ENCODE measurements at regions not wholly inside any gene's neighbourhood (a gene's known extent, or its start where the extent isn't known, plus 50 kb on each side); places are given as distances from the start of the nearest gene placed in this dataset.
"Not testable (repeated sequence)": the region's sequence is repeated elsewhere in the genome, so short reads cannot be mapped to it uniquely, and the experiment has no call there.

GRCh38 chr10:130708465-130709070, 572.4 kb downstream of the GLRX3 start:
- Mint-ChIP-seq H3K4me3 (ENCODE audit: low read depth) (no peak overlapping the region), H3K9me3 (no peaks in the 10 kb centered on the region), H3K36me3 (ENCODE audit: low read depth) (no peaks in the 10 kb centered on the region), H3K27ac (no peak overlapping the region), H3K27me3 (ENCODE audit: low read depth) (no peaks in the 10 kb centered on the region), H3K4me1 (ENCODE audit: low read depth) (no peaks in the 10 kb centered on the region)
- DNase-seq (ENCODE audit: low spot score) = no peak
- intact Hi-C loops (cut with micrococcal nuclease) = no loop called here

GRCh38 chr10:130709415-130709814, 573.2 kb downstream of the GLRX3 start:
- Mint-ChIP-seq H3K4me3 (ENCODE audit: low read depth) (no peak overlapping the region), H3K36me3 (ENCODE audit: low read depth) (no peaks in the 10 kb centered on the region), H3K4me1 (ENCODE audit: low read depth) (no peaks in the 10 kb centered on the region), H3K9me3 (no peaks in the 10 kb centered on the region), H3K27me3 (ENCODE audit: low read depth) (no peaks in the 10 kb centered on the region), H3K27ac (no peak overlapping the region)
- intact Hi-C loops (cut with micrococcal nuclease) = no loop called here
- no peak for DNase-seq (ENCODE audit: low spot score)

GRCh38 chr10:130711072-130711471, 574.9 kb downstream of the GLRX3 start:
- intact Hi-C loops (cut with micrococcal nuclease) = no loop called here
- Mint-ChIP-seq H3K36me3 (ENCODE audit: low read depth) (no peaks in the 10 kb centered on the region), H3K9me3 (no peaks in the 10 kb centered on the region), H3K4me3 (ENCODE audit: low read depth) (no peak overlapping the region), H3K27me3 (ENCODE audit: low read depth) (no peaks in the 10 kb centered on the region), H3K27ac (no peak overlapping the region), H3K4me1 (ENCODE audit: low read depth) (no peaks in the 10 kb centered on the region)
- no peak for DNase-seq (ENCODE audit: low spot score)

- H3K4me3 Mint-ChIP-seq (ENCODE audit: low read depth) = no peak overlapping the region
- H3K27me3 Mint-ChIP-seq (ENCODE audit: low read depth) = no peaks in the 10 kb centered on the region
- no peaks in the 10 kb centered on the region for H3K4me1 Mint-ChIP-seq (ENCODE audit: low read depth)
- H3K27ac Mint-ChIP-seq = no peak overlapping the region
- no peaks in the 10 kb centered on the region for H3K9me3 Mint-ChIP-seq
- H3K36me3 Mint-ChIP-seq (ENCODE audit: low read depth) = no peaks in the 10 kb centered on the region
- no peak for DNase-seq (ENCODE audit: low spot score)
- intact Hi-C loops (cut with micrococcal nuclease) = no loop called here
These were observed 576.9 kb downstream of the GLRX3 start for GRCh38 chr10:130713135-130713534.

- H3K4me1 Mint-ChIP-seq (ENCODE audit: low read depth) = no peaks in the 10 kb centered on the region
- no peaks in the 10 kb centered on the region for H3K27me3 Mint-ChIP-seq (ENCODE audit: low read depth)
- DNase-seq (ENCODE audit: low spot score) = no peak
- H3K4me3 Mint-ChIP-seq (ENCODE audit: low read depth) = no peak overlapping the region
- H3K9me3 Mint-ChIP-seq = no peaks in the 10 kb centered on the region
- no peaks in the 10 kb centered on the region for H3K36me3 Mint-ChIP-seq (ENCODE audit: low read depth)
- intact Hi-C loops (cut with micrococcal nuclease) = no loop called here
- H3K27ac Mint-ChIP-seq = no peak overlapping the region
These were observed 577.5 kb downstream of the GLRX3 start for GRCh38 chr10:130713731-130714130.

GRCh38 chr10:130714742-130715467, 578.7 kb downstream of the GLRX3 start:
- intact Hi-C loops (cut with micrococcal nuclease) = no loop called here
- no peak overlapping the region for H3K27ac Mint-ChIP-seq
- DNase-seq (ENCODE audit: low spot score) = no peak
- H3K9me3 Mint-ChIP-seq = no peaks in the 10 kb centered on the region
- H3K4me1 Mint-ChIP-seq (ENCODE audit: low read depth) = no peaks in the 10 kb centered on the region
- no peaks in the 10 kb centered on the region for H3K36me3 Mint-ChIP-seq (ENCODE audit: low read depth)
- no peaks in the 10 kb centered on the region for H3K27me3 Mint-ChIP-seq (ENCODE audit: low read depth)
- no peak overlapping the region for H3K4me3 Mint-ChIP-seq (ENCODE audit: low read depth)

- H3K27me3 Mint-ChIP-seq (ENCODE audit: low read depth) = no peaks in the 10 kb centered on the region
- DNase-seq (ENCODE audit: low spot score) = no peak
- H3K4me1 Mint-ChIP-seq (ENCODE audit: low read depth) = no peaks in the 10 kb centered on the region
These were observed 579.8 kb downstream of the GLRX3 start for GRCh38 chr10:130715686-130716670.

GRCh38 chr10:130717083-130717482, 580.9 kb downstream of the GLRX3 start:
- intact Hi-C loops (cut with micrococcal nuclease) = no loop called here
- no peak for DNase-seq (ENCODE audit: low spot score)
- H3K36me3 Mint-ChIP-seq (ENCODE audit: low read depth) = no peaks in the 10 kb centered on the region
- no peaks in the 10 kb centered on the region for H3K4me1 Mint-ChIP-seq (ENCODE audit: low read depth)
- H3K9me3 Mint-ChIP-seq = no peaks in the 10 kb centered on the region
- H3K27ac Mint-ChIP-seq = no peak overlapping the region
- H3K4me3 Mint-ChIP-seq (ENCODE audit: low read depth) = no peak overlapping the region
- no peaks in the 10 kb centered on the region for H3K27me3 Mint-ChIP-seq (ENCODE audit: low read depth)

More at GRCh38 chr10:130715686-130716670, 579.8 kb downstream of the GLRX3 start:
- no peaks in the 10 kb centered on the region for H3K9me3 Mint-ChIP-seq
- no peaks in the 10 kb centered on the region for H3K36me3 Mint-ChIP-seq (ENCODE audit: low read depth)
- intact Hi-C loops (cut with micrococcal nuclease) = no loop called here
- no peak overlapping the region for H3K27ac Mint-ChIP-seq
- no peak overlapping the region for H3K4me3 Mint-ChIP-seq (ENCODE audit: low read depth)

GRCh38 chr10:130718744-130719447, 582.7 kb downstream of the GLRX3 start:
- H3K4me1 Mint-ChIP-seq (ENCODE audit: low read depth); H3K4me3 Mint-ChIP-seq (ENCODE audit: low read depth); H3K9me3 Mint-ChIP-seq; H3K27ac Mint-ChIP-seq; intact Hi-C loops (cut with micrococcal nuclease); DNase-seq (ENCODE audit: low spot score); H3K27me3 Mint-ChIP-seq (ENCODE audit: low read depth); H3K36me3 Mint-ChIP-seq (ENCODE audit: low read depth): not testable (repeated sequence)

GRCh38 chr10:130719448-130719752, 583.2 kb downstream of the GLRX3 start:
- DNase-seq (ENCODE audit: low spot score) = no peak
- intact Hi-C loops (cut with micrococcal nuclease) = no loop called here
- H3K4me3 Mint-ChIP-seq (ENCODE audit: low read depth) = no peak overlapping the region
- no peaks in the 10 kb centered on the region for H3K9me3 Mint-ChIP-seq
- H3K27ac Mint-ChIP-seq = no peak overlapping the region
- no peaks in the 10 kb centered on the region for H3K4me1 Mint-ChIP-seq (ENCODE audit: low read depth)
- no peaks in the 10 kb centered on the region for H3K36me3 Mint-ChIP-seq (ENCODE audit: low read depth)
- H3K27me3 Mint-ChIP-seq (ENCODE audit: low read depth) = no peaks in the 10 kb centered on the region

- H3K4me1 Mint-ChIP-seq (ENCODE audit: low read depth) = no peaks in the 10 kb centered on the region
These were observed 584.0 kb downstream of the GLRX3 start for GRCh38 chr10:130720235-130720634.

GRCh38 chr10:130721971-130722370, 585.8 kb downstream of the GLRX3 start:
- no peaks in the 10 kb centered on the region for H3K4me1 Mint-ChIP-seq (ENCODE audit: low read depth)
- no peak overlapping the region for H3K27ac Mint-ChIP-seq
- no peaks in the 10 kb centered on the region for H3K36me3 Mint-ChIP-seq (ENCODE audit: low read depth)
- intact Hi-C loops (cut with micrococcal nuclease) = no loop called here
- H3K4me3 Mint-ChIP-seq (ENCODE audit: low read depth) = no peak overlapping the region
- no peaks in the 10 kb centered on the region for H3K9me3 Mint-ChIP-seq
- no peak for DNase-seq (ENCODE audit: low spot score)
- H3K27me3 Mint-ChIP-seq (ENCODE audit: low read depth) = no peaks in the 10 kb centered on the region

More at GRCh38 chr10:130720235-130720634, 584.0 kb downstream of the GLRX3 start:
- H3K27ac Mint-ChIP-seq = no peak overlapping the region
- H3K36me3 Mint-ChIP-seq (ENCODE audit: low read depth) = no peaks in the 10 kb centered on the region
- no peaks in the 10 kb centered on the region for H3K27me3 Mint-ChIP-seq (ENCODE audit: low read depth)
- H3K4me3 Mint-ChIP-seq (ENCODE audit: low read depth) = no peak overlapping the region
- DNase-seq (ENCODE audit: low spot score) = no peak
- intact Hi-C loops (cut with micrococcal nuclease) = no loop called here
- no peaks in the 10 kb centered on the region for H3K9me3 Mint-ChIP-seq
